HTR-8/SVneo (cell line): ENCODE measurements at regions not wholly inside any gene's neighbourhood (a gene's known extent, or its start where the extent isn't known, plus 50 kb on each side); places are given as distances from the start of the nearest gene placed in this dataset.
A peak's percentile ranks its signal among the peaks of the same experiment; 100 is the strongest.
"Not testable (repeated sequence)": the region's sequence is repeated elsewhere in the genome, so short reads cannot be mapped to it uniquely, and the experiment has no call there.

Experiments used
- DNase-seq: peaks from one replicate; pipeline ENCODE4 v3.0.0; 2011; ENCODE audit warnings: low spot score, mixed read lengths; ENCODE audit not compliant: insufficient read length
- FAIRE-seq: peaks from 2 replicates; lab custom pipeline; 2011; peaks lifted over from hg19 to GRCh38; lab: Jason Lieb, UNC

GRCh38 chr3:110349295-110349694 is 722.3 kb upstream of the NECTIN3 start:
- FAIRE-seq (no peak), DNase-seq (no peak)

- no peak for DNase-seq
These were observed 718.6 kb upstream of the NECTIN3 start for GRCh38 chr3:110352841-110353604.

GRCh38 chr3:110362751-110363150 is 708.9 kb upstream of the NECTIN3 start:
- FAIRE-seq, result no peak

More at GRCh38 chr3:110352841-110353604, 718.6 kb upstream of the NECTIN3 start:
- FAIRE-seq, result no peak

GRCh38 chr3:110367289-110367688 is 704.3 kb upstream of the NECTIN3 start:
- DNase-seq, FAIRE-seq: not testable (repeated sequence)

More at GRCh38 chr3:110362751-110363150, 708.9 kb upstream of the NECTIN3 start:
- no peak for DNase-seq

GRCh38 chr3:110375751-110376518 is 695.7 kb upstream of the NECTIN3 start:
- no peak for FAIRE-seq
- DNase-seq, result no peak

GRCh38 chr3:110378481-110378880 is 693.1 kb upstream of the NECTIN3 start:
- no peak for DNase-seq

GRCh38 chr3:110381992-110382391 is 689.6 kb upstream of the NECTIN3 start:
- no peak for DNase-seq
- no peak for FAIRE-seq

More at GRCh38 chr3:110378481-110378880, 693.1 kb upstream of the NECTIN3 start:
- FAIRE-seq, result no peak

- FAIRE-seq (no peak), DNase-seq (no peak)
These were observed 688.3 kb upstream of the NECTIN3 start for GRCh38 chr3:110383356-110383755.

GRCh38 chr3:110384601-110385000 is 687.0 kb upstream of the NECTIN3 start:
- no peak for FAIRE-seq
- DNase-seq, result no peak

- no peak for DNase-seq
- FAIRE-seq, result no peak
These were observed 682.6 kb upstream of the NECTIN3 start for GRCh38 chr3:110389005-110389404.

- FAIRE-seq (no peak), DNase-seq (no peak)
These were observed 681.2 kb upstream of the NECTIN3 start for GRCh38 chr3:110390372-110390771.

GRCh38 chr3:110391042-110391441 is 680.6 kb upstream of the NECTIN3 start:
- DNase-seq, result no peak
- FAIRE-seq, result no peak

- peak; percentile 26 for FAIRE-seq
- no peak for DNase-seq
These were observed 679.8 kb upstream of the NECTIN3 start for GRCh38 chr3:110391640-110392395.

GRCh38 chr3:110393941-110394340 is 677.7 kb upstream of the NECTIN3 start:
- FAIRE-seq (no peak), DNase-seq (no peak)

GRCh38 chr3:110397115-110397514 is 674.5 kb upstream of the NECTIN3 start:
- DNase-seq (no peak), FAIRE-seq (no peak)

- no peak for DNase-seq
- FAIRE-seq, result no peak
These were observed 671.3 kb upstream of the NECTIN3 start for GRCh38 chr3:110400315-110400714.

- FAIRE-seq (no peak), DNase-seq (no peak)
These were observed 665.6 kb upstream of the NECTIN3 start for GRCh38 chr3:110405830-110406585.

- FAIRE-seq (peak; percentile 68), DNase-seq (no peak)
These were observed 658.4 kb upstream of the NECTIN3 start for GRCh38 chr3:110413266-110413665.

- DNase-seq (no peak), FAIRE-seq (no peak)
These were observed 657.5 kb upstream of the NECTIN3 start for GRCh38 chr3:110413807-110414748.
